CD8-positive, alpha-beta memory T cell (primary cell): ENCODE measurements at regions not wholly inside any gene's neighbourhood (a gene's known extent, or its start where the extent isn't known, plus 50 kb on each side); places are given as distances from the start of the nearest gene placed in this dataset.
"Not testable (repeated sequence)": the region's sequence is repeated elsewhere in the genome, so short reads cannot be mapped to it uniquely, and the experiment has no call there.

Source experiments
- CTCF ChIA-PET: fragments of 350-600 bp; sonication (Branson Sonifier 250); formaldehyde crosslinking; loops from one replicate; lab custom pipeline; 2021; ENCODE audit warnings: antibody characterized with exemption; lab: Charles Lee
- POLR2A ChIA-PET: fragments of 350-600 bp; sonication (Branson Sonifier 250); formaldehyde crosslinking; loops from one replicate; lab custom pipeline; 2021; ENCODE audit warnings: antibody characterized with exemption; lab: Charles Lee
- DNase-seq, 5 donors: peaks; one replicate each; pipeline versions ENCODE4 v3.0.0 to v3.0.0-alpha.2; 2020 to 2022; ENCODE audit warnings: mixed read lengths in 1 of 5
- H3K27ac ChIP-seq: one replicate; pipeline ENCODE4 v1.7.0; 2013; ENCODE audit warnings: low read depth, mild to moderate bottlenecking, low read length, moderate library complexity
- H3K27me3 ChIP-seq: 2 replicates; pipeline ENCODE4 v1.7.0; 2013; ENCODE audit warnings: low read length, mild to moderate bottlenecking; ENCODE audit not compliant: insufficient read depth, poor library complexity, severe bottlenecking
- H3K36me3 ChIP-seq: 2 replicates; pipeline ENCODE4 v1.7.0; 2013; ENCODE audit warnings: mild to moderate bottlenecking, low read length, moderate library complexity; ENCODE audit not compliant: insufficient read depth
- H3K4me1 ChIP-seq: 2 replicates; pipeline ENCODE4 v1.7.0; 2013; ENCODE audit warnings: mild to moderate bottlenecking, low read length, moderate library complexity; ENCODE audit not compliant: insufficient read depth
- H3K4me3 ChIP-seq: 2 replicates; pipeline ENCODE4 v1.7.0; 2013; ENCODE audit warnings: mild to moderate bottlenecking, low read length
- H3K9me3 ChIP-seq: 2 replicates; pipeline ENCODE4 v1.7.0; 2013; ENCODE audit warnings: mild to moderate bottlenecking, low read length
- H3K27ac Mint-ChIP-seq, 8 donors: one replicate each; pipeline ENCODE4 v1.8.0; 2020 to 2021; ENCODE audit warnings: mixed read lengths in 8 of 8, mild to moderate bottlenecking in 6 of 8, inconsistent platforms in 3 of 8, moderate library complexity in 3 of 8
- H3K27me3 Mint-ChIP-seq, 2 donors: one replicate each; pipeline ENCODE4 v1.8.0; 2020 to 2021; ENCODE audit warnings: mixed read lengths in 2 of 2, mild to moderate bottlenecking in 1 of 2, moderate library complexity in 1 of 2
- H3K36me3 Mint-ChIP-seq, 3 donors: one replicate each; pipeline ENCODE4 v1.8.0; 2020 to 2021; ENCODE audit warnings: mixed read lengths in 3 of 3, inconsistent platforms in 1 of 3, mild to moderate bottlenecking in 1 of 3
- H3K4me1 Mint-ChIP-seq, 3 donors: one replicate each; pipeline ENCODE4 v1.8.0; 2020 to 2021; ENCODE audit warnings: mixed read lengths in 3 of 3, inconsistent platforms in 1 of 3, mild to moderate bottlenecking in 1 of 3
- H3K4me3 Mint-ChIP-seq, 7 donors: one replicate each; pipeline ENCODE4 v1.8.0; 2020 to 2021; ENCODE audit warnings: mixed read lengths in 7 of 7, mild to moderate bottlenecking in 6 of 7, moderate library complexity in 4 of 7, inconsistent platforms in 2 of 7
- H3K9me3 Mint-ChIP-seq, 5 donors: one replicate each; pipeline ENCODE4 v1.8.0; 2020 to 2022; ENCODE audit warnings: mixed read lengths in 5 of 5, mild to moderate bottlenecking in 3 of 5, moderate library complexity in 2 of 5, inconsistent platforms in 1 of 5

DNA sequence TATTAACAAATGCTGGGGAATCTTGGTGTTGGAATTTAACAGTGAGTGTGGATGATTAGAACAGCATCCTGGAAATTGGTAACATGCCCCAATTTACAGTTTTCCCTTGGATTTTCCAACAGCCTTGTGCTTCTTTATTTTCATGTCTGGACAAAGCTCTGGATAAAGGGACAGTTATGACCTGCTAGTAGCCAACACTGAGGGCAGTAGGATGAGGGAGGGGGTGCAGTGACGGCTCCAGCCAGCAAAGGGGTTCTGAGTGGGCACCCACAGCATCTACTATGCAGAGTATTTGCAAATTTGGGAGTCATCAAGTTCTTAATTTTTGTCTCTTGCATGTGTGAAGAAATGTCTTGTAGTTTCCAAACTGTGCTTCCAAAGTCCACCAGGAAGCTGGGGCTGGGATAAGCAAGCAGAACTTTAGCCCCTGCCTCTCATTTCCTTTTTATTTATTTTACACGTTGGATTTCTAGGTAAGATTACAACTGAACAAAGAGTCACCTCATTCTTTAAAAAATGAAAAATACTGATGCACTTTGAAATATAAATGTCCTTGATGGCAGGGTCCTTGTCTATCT, 63.0 kb upstream of the SELENOP start:
- H3K36me3 Mint-ChIP-seq = peaks cover 0 to 4% (median 0%) of the 10 kb centered on the region in 3 donors
- no peak overlapping the region for H3K4me3 ChIP-seq
- H3K9me3 Mint-ChIP-seq = peaks cover 0 to 7% (median 3%) of the 10 kb centered on the region in 5 donors

DNA sequence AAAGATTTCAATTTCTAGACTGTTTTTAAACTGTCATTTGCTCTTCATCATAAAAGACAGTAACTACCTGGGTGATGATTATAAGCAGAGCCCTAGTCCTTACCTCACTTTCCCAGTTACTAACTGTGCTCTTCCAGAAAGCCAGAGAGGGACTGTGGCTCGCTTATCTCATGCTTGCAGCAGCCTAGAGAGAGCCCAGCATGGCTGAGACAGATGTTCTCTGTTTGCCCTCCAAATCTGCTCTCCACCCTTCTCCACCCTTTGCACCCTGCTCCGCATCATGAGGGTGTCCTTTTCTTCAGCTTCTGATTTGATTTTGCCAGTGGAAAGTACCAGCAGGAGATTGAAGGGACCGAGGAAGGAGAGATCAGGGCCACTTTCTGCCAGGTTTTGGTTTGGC, 61.2 kb upstream of the SELENOP start:
- Histone ChIP-seq H3K36me3 (no peaks in the 10 kb centered on the region), H3K9me3 (no peaks in the 10 kb centered on the region), H3K4me3 (no peak overlapping the region), H3K27me3 (no peaks in the 10 kb centered on the region), H3K4me1 (peaks cover 6% of the 10 kb centered on the region), H3K27ac (no peak overlapping the region)
- CTCF ChIA-PET = no interaction called here
- no peak for DNase-seq
- Mint-ChIP-seq H3K36me3 (peaks cover 0 to 15% (median 1%) of the 10 kb centered on the region in 3 donors), H3K4me1 (peaks cover 0 to 4% (median 3%) of the 10 kb centered on the region in 3 donors), H3K9me3 (peaks cover 11 to 22% (median 17%) of the 10 kb centered on the region in 5 donors), H3K27me3 (peaks cover 0 to 10% of the 10 kb centered on the region in 2 donors), H3K4me3 (no peak overlapping the region), H3K27ac (no peak overlapping the region)
- POLR2A ChIA-PET = no interaction called here

More for the DNA sequence above, 63.0 kb upstream of the SELENOP start:
- Histone ChIP-seq H3K27ac (no peak overlapping the region), H3K4me1 (peaks cover 6% of the 10 kb centered on the region), H3K9me3 (no peaks in the 10 kb centered on the region), H3K27me3 (no peaks in the 10 kb centered on the region), H3K36me3 (no peaks in the 10 kb centered on the region)
- ChIA-PET POLR2A (no interaction called here), CTCF (no interaction called here)
- no peak overlapping the region for H3K4me3 Mint-ChIP-seq
- H3K27me3 Mint-ChIP-seq = peaks cover 0 to 10% of the 10 kb centered on the region in 2 donors
- H3K27ac Mint-ChIP-seq = no peak overlapping the region
- no peak for DNase-seq
- H3K4me1 Mint-ChIP-seq = peaks cover 0 to 4% (median 3%) of the 10 kb centered on the region in 3 donors

DNA sequence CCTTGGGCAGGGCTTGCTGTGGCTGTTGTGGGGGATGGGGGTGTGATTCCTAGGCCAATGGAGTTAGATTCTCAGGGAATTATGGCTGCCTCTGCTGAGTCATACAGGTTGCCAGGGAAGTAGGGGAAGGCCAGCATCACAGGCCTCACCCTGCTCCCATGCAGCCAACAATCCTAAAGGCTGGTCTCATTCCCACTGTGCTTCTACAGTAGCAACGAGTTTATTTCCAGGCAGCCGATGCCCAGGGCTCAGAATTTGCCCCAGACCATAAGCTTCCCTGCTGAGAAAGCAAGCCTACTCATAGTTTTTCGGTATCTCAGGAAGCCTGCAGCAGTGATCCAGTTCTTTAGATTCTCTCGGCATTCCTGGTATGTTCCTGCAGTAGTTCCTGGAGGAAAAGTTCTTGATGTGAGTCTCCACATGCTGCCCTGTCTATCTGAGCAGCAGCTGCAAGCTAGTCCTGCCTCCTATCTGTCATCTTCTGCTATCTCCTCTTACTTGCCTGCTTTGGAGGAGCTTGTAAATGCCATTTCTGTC, 59.3 kb upstream of the SELENOP start:
- no peaks in the 10 kb centered on the region for H3K36me3 ChIP-seq
- ChIA-PET CTCF (no interaction called here), POLR2A (no interaction called here)
- Mint-ChIP-seq H3K9me3 (peaks cover 16 to 32% (median 27%) of the 10 kb centered on the region in 5 donors), H3K4me1 (peaks cover 0 to 4% (median 3%) of the 10 kb centered on the region in 3 donors), H3K27me3 (peaks cover 7 to 22% of the 10 kb centered on the region in 2 donors), H3K27ac (no peak overlapping the region), H3K4me3 (no peak overlapping the region), H3K36me3 (peaks cover 0 to 15% (median 1%) of the 10 kb centered on the region in 3 donors)
- no peaks in the 10 kb centered on the region for H3K9me3 ChIP-seq
- no peak overlapping the region for H3K4me3 ChIP-seq
- H3K27ac ChIP-seq = no peak overlapping the region
- H3K27me3 ChIP-seq = no peaks in the 10 kb centered on the region
- peaks cover 5% of the 10 kb centered on the region for H3K4me1 ChIP-seq
- DNase-seq = no peak

DNA sequence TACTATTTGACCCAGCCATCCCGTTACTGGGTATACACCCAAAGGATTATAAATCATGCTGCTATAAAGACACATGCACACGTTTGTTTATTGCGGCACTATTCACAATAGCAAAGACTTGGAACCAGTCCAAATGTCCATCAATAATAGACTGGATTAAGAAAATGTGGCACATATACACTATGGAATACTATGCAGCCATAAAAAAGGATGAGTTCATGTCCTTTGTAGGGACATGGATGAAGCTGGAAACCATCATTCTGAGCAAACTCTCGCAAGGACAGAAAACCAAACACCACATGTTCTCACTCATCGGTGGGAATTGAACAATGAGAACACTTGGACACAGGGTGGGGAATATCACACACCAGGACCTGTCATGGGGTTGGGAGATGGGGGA, 56.7 kb upstream of the SELENOP start:
- peaks cover 16 to 45% (median 34%) of the 10 kb centered on the region in 5 donors for H3K9me3 Mint-ChIP-seq
- CTCF ChIA-PET, H3K36me3 ChIP-seq, H3K4me1 Mint-ChIP-seq, H3K4me3 ChIP-seq, H3K4me3 Mint-ChIP-seq, H3K4me1 ChIP-seq, POLR2A ChIA-PET, H3K27me3 ChIP-seq, H3K27ac ChIP-seq, H3K9me3 ChIP-seq, DNase-seq, H3K27ac Mint-ChIP-seq: not testable (repeated sequence)
- H3K36me3 Mint-ChIP-seq = peaks cover 0 to 27% (median 1%) of the 10 kb centered on the region in 3 donors
- H3K27me3 Mint-ChIP-seq = peaks cover 17 to 39% of the 10 kb centered on the region in 2 donors

DNA sequence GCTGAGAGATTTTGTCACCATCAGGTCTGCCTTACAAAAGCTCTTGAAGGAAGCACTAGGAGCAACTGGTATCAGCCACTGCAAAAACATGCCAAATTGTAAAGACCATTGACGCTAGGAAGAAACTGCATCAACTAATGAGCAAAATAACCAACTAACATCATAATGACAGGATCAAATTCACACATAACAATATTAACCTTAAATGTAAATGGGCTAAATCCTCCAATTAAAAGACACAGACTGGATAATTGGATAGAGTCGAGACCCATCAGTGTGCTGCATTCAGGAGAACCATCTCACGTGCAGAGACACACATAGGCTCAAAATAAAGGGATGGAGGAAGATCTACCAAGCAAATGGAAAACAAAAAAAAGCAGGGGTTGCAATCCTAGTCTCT, 53.1 kb upstream of the SELENOP start:
- Mint-ChIP-seq H3K27me3 (peaks cover 32 to 60% of the 10 kb centered on the region in 2 donors), H3K9me3 (peaks cover 24 to 47% (median 40%) of the 10 kb centered on the region in 5 donors), H3K36me3 (peaks cover 0 to 27% (median 1%) of the 10 kb centered on the region in 3 donors)
- H3K4me3 ChIP-seq, H3K4me1 Mint-ChIP-seq, H3K27ac ChIP-seq, H3K4me3 Mint-ChIP-seq, H3K27me3 ChIP-seq, POLR2A ChIA-PET, CTCF ChIA-PET, H3K9me3 ChIP-seq, H3K27ac Mint-ChIP-seq, DNase-seq, H3K4me1 ChIP-seq, H3K36me3 ChIP-seq: not testable (repeated sequence)
